GM19324 (cell line): ENCODE measurements at regions not wholly inside any gene's neighbourhood (a gene's known extent, or its start where the extent isn't known, plus 50 kb on each side); places are given as distances from the start of the nearest gene placed in this dataset.

Experiments
- ATAC-seq: cut with Tn5 transposase; IDR thresholded peaks from one replicate; pipeline ENCODE4 v1.9.1; 2021; ENCODE audit warnings: mild to moderate bottlenecking, moderate library complexity; ENCODE audit not compliant: unreplicated experiment, low FRiP score

- ATAC-seq = no peak
Observed at GRCh38 chr10:130801276-130801675, 510.2 kb downstream of the TCERG1L start.

- ATAC-seq = no peak
Observed at GRCh38 chr10:130801784-130802183, 509.7 kb downstream of the TCERG1L start.

- ATAC-seq = no peak
Observed at GRCh38 chr10:130802301-130802700, 509.2 kb downstream of the TCERG1L start.

- ATAC-seq = no peak
Observed at GRCh38 chr10:130804281-130804680, 507.2 kb downstream of the TCERG1L start.

- no peak for ATAC-seq
Observed at GRCh38 chr10:130804778-130805634, 506.5 kb downstream of the TCERG1L start.

GRCh38 chr10:130805635-130806030 is 505.9 kb downstream of the TCERG1L start:
- no peak for ATAC-seq

- ATAC-seq = no peak
Observed at GRCh38 chr10:130806426-130806825, 505.1 kb downstream of the TCERG1L start.

GRCh38 chr10:130807096-130807495 is 504.4 kb downstream of the TCERG1L start:
- no peak for ATAC-seq

GRCh38 chr10:130807721-130808120 is 503.8 kb downstream of the TCERG1L start:
- no peak for ATAC-seq

- ATAC-seq = no peak
Observed at GRCh38 chr10:130808243-130808642, 503.3 kb downstream of the TCERG1L start.

GRCh38 chr10:130808686-130809085 is 502.8 kb downstream of the TCERG1L start:
- ATAC-seq = no peak

- no peak for ATAC-seq
Observed at GRCh38 chr10:130809181-130809580, 502.3 kb downstream of the TCERG1L start.

GRCh38 chr10:130809761-130810515 is 501.6 kb downstream of the TCERG1L start:
- no peak for ATAC-seq

- no peak for ATAC-seq
Observed at GRCh38 chr10:130810856-130811255, 500.7 kb downstream of the TCERG1L start.

- no peak for ATAC-seq
Observed at GRCh38 chr10:130812381-130813148, 499.0 kb downstream of the TCERG1L start.

- no peak for ATAC-seq
Observed at GRCh38 chr10:130814610-130815009, 496.9 kb downstream of the TCERG1L start.

GRCh38 chr10:130816116-130816901 is 495.2 kb downstream of the TCERG1L start:
- ATAC-seq = no peak

- ATAC-seq = no peak
Observed at GRCh38 chr10:130817046-130817624, 494.4 kb downstream of the TCERG1L start.

- no peak for ATAC-seq
Observed at GRCh38 chr10:130817674-130818073, 493.8 kb downstream of the TCERG1L start.
